GM12873 (cell line): ENCODE measurements at regions not wholly inside any gene's neighbourhood (a gene's known extent, or its start where the extent isn't known, plus 50 kb on each side); places are given as distances from the start of the nearest gene placed in this dataset.

Experiments
- TF ChIP-seq, protein P1 (sequence below): IDR thresholded peaks from 2 replicates; pipeline ENCODE4 v1.5.1; 2012; ENCODE audit warnings: low read depth, mild to moderate bottlenecking, moderate library complexity, low read length, control low read depth; ENCODE audit not compliant: insufficient read depth; ENCODE audit errors: missing control alignments

DNA sequence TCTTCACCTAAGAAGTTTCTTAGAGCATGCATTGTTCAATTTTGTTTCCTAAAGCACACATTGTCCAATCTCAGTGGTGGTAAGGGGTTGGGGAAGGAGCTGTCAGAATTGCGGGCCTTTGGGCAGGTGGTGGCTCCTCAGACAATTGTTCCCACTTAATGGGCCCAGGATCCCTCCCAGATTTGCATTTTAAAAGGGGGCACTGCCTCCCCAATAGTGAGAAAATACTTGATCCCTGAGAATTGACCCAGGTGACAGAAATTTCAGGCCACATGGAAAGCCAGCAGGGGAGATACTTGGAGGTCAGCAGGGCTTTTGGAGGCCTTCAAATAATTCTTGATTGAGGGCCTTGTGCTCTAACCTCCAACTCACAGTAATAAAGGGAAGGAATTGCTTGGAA is 217.1 kb downstream of the ZNF674 start:
- TF ChIP-seq, protein P1, sequence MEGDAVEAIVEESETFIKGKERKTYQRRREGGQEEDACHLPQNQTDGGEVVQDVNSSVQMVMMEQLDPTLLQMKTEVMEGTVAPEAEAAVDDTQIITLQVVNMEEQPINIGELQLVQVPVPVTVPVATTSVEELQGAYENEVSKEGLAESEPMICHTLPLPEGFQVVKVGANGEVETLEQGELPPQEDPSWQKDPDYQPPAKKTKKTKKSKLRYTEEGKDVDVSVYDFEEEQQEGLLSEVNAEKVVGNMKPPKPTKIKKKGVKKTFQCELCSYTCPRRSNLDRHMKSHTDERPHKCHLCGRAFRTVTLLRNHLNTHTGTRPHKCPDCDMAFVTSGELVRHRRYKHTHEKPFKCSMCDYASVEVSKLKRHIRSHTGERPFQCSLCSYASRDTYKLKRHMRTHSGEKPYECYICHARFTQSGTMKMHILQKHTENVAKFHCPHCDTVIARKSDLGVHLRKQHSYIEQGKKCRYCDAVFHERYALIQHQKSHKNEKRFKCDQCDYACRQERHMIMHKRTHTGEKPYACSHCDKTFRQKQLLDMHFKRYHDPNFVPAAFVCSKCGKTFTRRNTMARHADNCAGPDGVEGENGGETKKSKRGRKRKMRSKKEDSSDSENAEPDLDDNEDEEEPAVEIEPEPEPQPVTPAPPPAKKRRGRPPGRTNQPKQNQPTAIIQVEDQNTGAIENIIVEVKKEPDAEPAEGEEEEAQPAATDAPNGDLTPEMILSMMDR = no peak

DNA sequence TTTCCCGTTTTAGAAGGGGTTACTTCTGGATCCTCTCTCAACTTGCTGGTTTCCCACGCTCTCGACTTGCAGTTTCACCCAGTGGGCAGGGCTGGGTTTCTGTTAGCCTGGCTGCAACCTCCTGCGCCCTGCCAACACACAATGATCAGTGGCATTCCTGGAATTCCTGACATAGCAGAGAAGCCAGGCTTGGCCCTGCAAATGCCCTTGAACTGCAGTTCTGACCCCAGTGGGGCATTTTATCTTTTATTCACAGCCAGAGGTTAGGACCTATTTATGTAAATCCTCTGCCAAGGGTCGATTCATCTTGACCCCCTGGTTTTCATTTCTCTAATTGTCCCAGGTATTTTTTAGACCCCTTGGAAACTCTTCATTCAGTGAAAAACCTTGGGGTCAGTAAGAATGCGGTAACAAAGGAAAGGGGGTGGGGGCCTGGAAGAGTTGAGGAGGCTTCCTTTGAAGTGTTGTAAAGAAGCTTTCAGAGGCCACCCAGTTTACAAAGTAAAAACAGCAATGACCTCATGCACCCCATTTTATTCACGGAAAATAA is 217.6 kb downstream of the ZNF674 start:
- TF ChIP-seq, protein P1 = no peak

GRCh38 chrX:46326161-46326560 is 219.1 kb downstream of the ZNF674 start:
- TF ChIP-seq, protein P1 = no peak

- TF ChIP-seq, protein P1 = no peak
These were observed 219.8 kb downstream of the ZNF674 start for GRCh38 chrX:46325312-46325877.

- TF ChIP-seq, protein P1 = no peak
These were observed 221.1 kb downstream of the ZNF674 start for GRCh38 chrX:46324166-46324565.

GRCh38 chrX:46321676-46322075 is 223.5 kb downstream of the ZNF674 start:
- TF ChIP-seq, protein P1 = no peak

GRCh38 chrX:46319750-46320149 is 225.5 kb downstream of the ZNF674 start:
- TF ChIP-seq, protein P1 = no peak
